DND-41 (cell line): ENCODE measurements at regions not wholly inside any gene's neighbourhood (a gene's known extent, or its start where the extent isn't known, plus 50 kb on each side); places are given as distances from the start of the nearest gene placed in this dataset.

Source experiments
- ATAC-seq: fragments of 200-7000 bp; cut with Tn5 transposase; 3 replicates; pipeline ENCODE4 v1.9.1; 2021; ENCODE audit warnings: low read depth; ENCODE audit not compliant: insufficient read depth
- DNase-seq: peaks from one replicate; pipeline ENCODE4 v3.0.0-alpha.2; 2020
- H2AFZ ChIP-seq: 2 replicates; pipeline ENCODE4 v1.6.0; 2012; ENCODE audit warnings: low read depth, low read length
- H3K27ac ChIP-seq: 2 replicates; pipeline ENCODE4 v1.5.1; 2012; ENCODE audit warnings: low read length, inconsistent platforms
- H3K27me3 ChIP-seq: fragments of 200-600 bp; sonication (generic); 2 replicates; pipeline ENCODE4 v1.6.0; 2012; ENCODE audit warnings: low read length, mild to moderate bottlenecking, inconsistent platforms; ENCODE audit not compliant: insufficient read depth, poor library complexity
- H3K36me3 ChIP-seq: 2 replicates; pipeline ENCODE4 v1.5.1; 2012; ENCODE audit warnings: low read length, inconsistent platforms; ENCODE audit not compliant: insufficient read depth
- H3K4me1 ChIP-seq: 2 replicates; pipeline ENCODE4 v1.5.1; 2012; ENCODE audit warnings: mild to moderate bottlenecking, low read length; ENCODE audit not compliant: insufficient read depth
- H3K4me2 ChIP-seq: 2 replicates; pipeline ENCODE4 v1.6.0; 2012; ENCODE audit warnings: mild to moderate bottlenecking, moderate library complexity, low read length, inconsistent platforms; ENCODE audit not compliant: insufficient read depth
- H3K4me3 ChIP-seq, 2 experiments: fragments of 200-600 bp in 1 of 2; shearing (Covaris generic) in 1 of 2; 2 replicates each; pipeline ENCODE4 v1.5.1; 2012 to 2016; ENCODE audit warnings: inconsistent platforms in 2 of 2, low read length in 2 of 2, mild to moderate bottlenecking in 2 of 2, low read depth in 1 of 2, moderate library complexity in 1 of 2
- H3K79me2 ChIP-seq: 2 replicates; pipeline ENCODE4 v1.6.0; 2012; ENCODE audit warnings: low read length, inconsistent platforms; ENCODE audit not compliant: insufficient read depth
- H3K9ac ChIP-seq: 2 replicates; pipeline ENCODE4 v1.6.0; 2012; ENCODE audit warnings: low read depth, mild to moderate bottlenecking, inconsistent platforms, low read length, moderate library complexity
- H3K9me3 ChIP-seq: 2 replicates; pipeline ENCODE4 v1.5.1; 2012; ENCODE audit warnings: low read length, moderate library complexity, mild to moderate bottlenecking, inconsistent platforms; ENCODE audit not compliant: insufficient read depth, severe bottlenecking
- H4K20me1 ChIP-seq: 2 replicates; pipeline ENCODE4 v1.6.0; 2012; ENCODE audit warnings: low read length; ENCODE audit not compliant: insufficient read depth
- EZH2 ChIP-seq: IDR thresholded peaks from 3 replicates; pipeline ENCODE4 v1.6.1; 2012; ENCODE audit warnings: borderline replicate concordance, low read depth, mild to moderate bottlenecking, moderate library complexity, low read length, inconsistent platforms; ENCODE audit not compliant: severe bottlenecking
- TF ChIP-seq, protein P1 (sequence below): IDR thresholded peaks from 2 replicates; pipeline ENCODE4 v1.5.1; 2012; ENCODE audit warnings: borderline replicate concordance, low read length, moderate library complexity, mild to moderate bottlenecking; ENCODE audit not compliant: poor library complexity, severe bottlenecking; ENCODE audit errors: extremely low read depth

GRCh38 chr11:23976841-23977271, 520.0 kb upstream of the LUZP2 start:
- H3K27me3 ChIP-seq = no peaks in the 10 kb centered on the region
- H2AFZ ChIP-seq = peak overlapping the region; percentile 16; the same call in 1 of the 2 replicates
- H3K9ac ChIP-seq = no peak overlapping the region
- ATAC-seq (no peak), DNase-seq (no peak)
- no peak overlapping the region for H3K4me3 ChIP-seq
- H3K27ac ChIP-seq = no peak overlapping the region
- no peak for TF ChIP-seq EZH2
- TF ChIP-seq, protein P1, sequence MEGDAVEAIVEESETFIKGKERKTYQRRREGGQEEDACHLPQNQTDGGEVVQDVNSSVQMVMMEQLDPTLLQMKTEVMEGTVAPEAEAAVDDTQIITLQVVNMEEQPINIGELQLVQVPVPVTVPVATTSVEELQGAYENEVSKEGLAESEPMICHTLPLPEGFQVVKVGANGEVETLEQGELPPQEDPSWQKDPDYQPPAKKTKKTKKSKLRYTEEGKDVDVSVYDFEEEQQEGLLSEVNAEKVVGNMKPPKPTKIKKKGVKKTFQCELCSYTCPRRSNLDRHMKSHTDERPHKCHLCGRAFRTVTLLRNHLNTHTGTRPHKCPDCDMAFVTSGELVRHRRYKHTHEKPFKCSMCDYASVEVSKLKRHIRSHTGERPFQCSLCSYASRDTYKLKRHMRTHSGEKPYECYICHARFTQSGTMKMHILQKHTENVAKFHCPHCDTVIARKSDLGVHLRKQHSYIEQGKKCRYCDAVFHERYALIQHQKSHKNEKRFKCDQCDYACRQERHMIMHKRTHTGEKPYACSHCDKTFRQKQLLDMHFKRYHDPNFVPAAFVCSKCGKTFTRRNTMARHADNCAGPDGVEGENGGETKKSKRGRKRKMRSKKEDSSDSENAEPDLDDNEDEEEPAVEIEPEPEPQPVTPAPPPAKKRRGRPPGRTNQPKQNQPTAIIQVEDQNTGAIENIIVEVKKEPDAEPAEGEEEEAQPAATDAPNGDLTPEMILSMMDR = no peak
- H3K9me3 ChIP-seq = no peaks in the 10 kb centered on the region
- no peaks in the 10 kb centered on the region for H3K4me1 ChIP-seq
- no peaks in the 10 kb centered on the region for H3K36me3 ChIP-seq
- no peaks in the 10 kb centered on the region for H3K79me2 ChIP-seq
- no peaks in the 10 kb centered on the region for H4K20me1 ChIP-seq
- no peak overlapping the region for H3K4me2 ChIP-seq

DNA sequence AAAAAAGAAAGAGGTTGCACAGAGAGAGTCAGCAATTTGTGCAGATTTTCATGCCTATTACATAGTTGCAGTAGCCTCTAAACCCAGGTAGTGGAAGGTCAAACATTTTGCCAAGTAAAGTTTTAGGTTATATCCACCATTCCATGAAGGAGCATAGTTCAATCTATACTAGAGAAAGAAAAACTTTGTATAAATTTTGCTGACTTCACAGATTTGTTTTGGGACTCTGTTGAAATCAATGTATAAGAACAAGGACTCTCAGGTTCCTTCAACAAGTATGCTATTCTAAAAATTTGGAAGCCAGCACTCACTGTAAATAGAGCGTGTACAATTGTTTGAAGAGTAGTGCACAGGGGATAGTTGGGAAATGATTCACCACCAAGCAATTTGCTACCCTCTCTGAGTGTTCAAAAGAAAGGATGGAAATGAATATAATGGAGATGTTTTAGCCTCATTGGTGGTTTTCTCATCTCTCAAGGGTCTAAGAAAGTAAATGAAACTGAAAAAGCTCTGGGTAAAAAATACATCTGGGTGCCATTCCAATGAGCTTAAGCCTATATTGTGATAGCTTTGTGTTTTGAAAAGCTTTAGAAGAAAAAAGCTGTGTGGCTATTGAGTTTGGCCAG, 508.4 kb upstream of the LUZP2 start:
- Histone ChIP-seq H3K36me3 (no peaks in the 10 kb centered on the region), H4K20me1 (no peaks in the 10 kb centered on the region), H2AFZ (no peak overlapping the region), H3K27ac (no peak overlapping the region), H3K79me2 (no peaks in the 10 kb centered on the region), H3K4me1 (no peaks in the 10 kb centered on the region), H3K27me3 (no peaks in the 10 kb centered on the region), H3K4me3 (no peak overlapping the region), H3K9ac (no peak overlapping the region), H3K4me2 (no peak overlapping the region), H3K9me3 (no peaks in the 10 kb centered on the region)
- no peak for DNase-seq
- TF ChIP-seq EZH2 = no peak
- TF ChIP-seq, protein P1 = no peak
- ATAC-seq = no peak

DNA sequence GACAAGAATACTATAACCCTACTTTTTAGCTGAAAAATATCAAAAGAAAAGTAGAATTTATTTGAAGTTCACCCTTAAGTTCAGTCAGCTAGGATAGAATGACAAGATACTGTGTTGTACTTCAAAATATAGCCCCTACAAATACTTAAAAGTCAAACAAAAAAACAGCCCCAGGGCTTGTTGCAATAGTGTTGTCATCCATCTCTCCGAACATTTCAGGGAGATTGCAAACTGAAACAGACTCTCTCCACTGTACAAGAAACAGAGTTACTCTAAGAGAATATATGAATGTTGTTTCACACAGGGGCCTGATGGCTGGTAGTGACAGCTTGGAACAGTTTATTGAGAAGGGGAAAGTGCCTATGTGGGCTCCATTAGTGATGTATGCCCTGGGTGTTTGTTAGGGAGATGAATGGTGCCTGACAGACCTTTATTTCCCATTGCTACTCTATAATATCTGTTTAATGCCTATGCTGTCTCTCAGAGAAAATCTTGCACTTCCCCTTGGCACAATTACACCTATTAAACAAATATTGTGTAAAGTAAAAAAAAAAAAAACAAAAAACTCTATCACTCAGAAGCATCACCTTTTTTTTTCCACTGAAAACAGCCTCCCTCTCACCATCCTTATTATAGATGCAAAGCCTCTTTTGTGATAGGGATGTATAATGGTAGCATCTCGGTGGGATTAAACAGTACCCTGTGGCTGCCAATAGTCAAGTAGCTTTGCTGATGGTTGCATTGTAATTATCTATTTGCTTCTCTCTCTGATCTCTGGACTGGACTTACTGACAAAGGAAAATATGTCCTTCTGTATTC, 506.3 kb upstream of the LUZP2 start:
- no peak for ATAC-seq
- no peak overlapping the region for H3K4me3 ChIP-seq
- no peaks in the 10 kb centered on the region for H3K9me3 ChIP-seq
- H3K4me2 ChIP-seq = no peak overlapping the region
- no peak overlapping the region for H3K9ac ChIP-seq
- no peak for TF ChIP-seq EZH2
- TF ChIP-seq, protein P1 = no peak
- DNase-seq = no peak
- H2AFZ ChIP-seq = no peak overlapping the region
- no peaks in the 10 kb centered on the region for H3K27me3 ChIP-seq
- H4K20me1 ChIP-seq = no peaks in the 10 kb centered on the region
- no peaks in the 10 kb centered on the region for H3K4me1 ChIP-seq
- no peaks in the 10 kb centered on the region for H3K79me2 ChIP-seq
- H3K27ac ChIP-seq = no peak overlapping the region
- H3K36me3 ChIP-seq = no peaks in the 10 kb centered on the region
